Fibroblast of mammary gland (primary cell): ENCODE measurements at regions not wholly inside any gene's neighbourhood (a gene's known extent, or its start where the extent isn't known, plus 50 kb on each side); places are given as distances from the start of the nearest gene placed in this dataset.

Experiments used
- DNase-seq: peaks from one replicate; pipeline ENCODE4 v3.0.0-alpha.2; 2010; ENCODE audit warnings: low read depth
- H3K4me3 ChIP-seq: 2 replicates; pipeline ENCODE4 v1.5.1; 2011; ENCODE audit warnings: low read depth, mild to moderate bottlenecking, low read length, moderate library complexity; ENCODE audit not compliant: control insufficient read depth
- CTCF ChIP-seq: conservative IDR thresholded peaks from 2 replicates; pipeline ENCODE4 v1.5.1; 2011; ENCODE audit warnings: low read depth, low read length, inconsistent platforms; ENCODE audit not compliant: control insufficient read depth, insufficient read depth

- no peak for DNase-seq
- TF ChIP-seq CTCF: no peak
- H3K4me3 ChIP-seq: no peak overlapping the region
Measured at GRCh38 chr1:30345491-30346130, 377.8 kb downstream of the MATN1 start.

GRCh38 chr1:30343562-30343961 lies 379.8 kb downstream of the MATN1 start:
- no peak for TF ChIP-seq CTCF
- no peak for DNase-seq
- H3K4me3 ChIP-seq: no peak overlapping the region

GRCh38 chr1:30342535-30343141 lies 380.7 kb downstream of the MATN1 start:
- no peak for TF ChIP-seq CTCF
- DNase-seq: no peak
- no peak overlapping the region for H3K4me3 ChIP-seq

- TF ChIP-seq CTCF: no peak
- DNase-seq: no peak
- H3K4me3 ChIP-seq: no peak overlapping the region
Measured at GRCh38 chr1:30340934-30341333, 382.5 kb downstream of the MATN1 start.

- no peak overlapping the region for H3K4me3 ChIP-seq
- DNase-seq: no peak
- TF ChIP-seq CTCF: no peak
Measured at GRCh38 chr1:30339866-30340265, 383.5 kb downstream of the MATN1 start.

- DNase-seq: no peak
- no peak overlapping the region for H3K4me3 ChIP-seq
- TF ChIP-seq CTCF: no peak
Measured at GRCh38 chr1:30338765-30339164, 384.6 kb downstream of the MATN1 start.
